GM21576 (cell line): ENCODE measurements at regions not wholly inside any gene's neighbourhood (a gene's known extent, or its start where the extent isn't known, plus 50 kb on each side); places are given as distances from the start of the nearest gene placed in this dataset.

ENCODE experiments used
- ATAC-seq: cut with Tn5 transposase; IDR thresholded peaks from one replicate; pipeline ENCODE4 v1.9.1; 2021; ENCODE audit warnings: mild to moderate bottlenecking, moderate library complexity; ENCODE audit not compliant: unreplicated experiment

GRCh38 chr12:70150230-70150629 lies 93.0 kb upstream of the CNOT2 start:
- no peak for ATAC-seq

GRCh38 chr12:70151993-70152392 lies 91.2 kb upstream of the CNOT2 start:
- ATAC-seq: no peak

GRCh38 chr12:70154087-70154638 lies 89.1 kb upstream of the CNOT2 start:
- no peak for ATAC-seq

GRCh38 chr12:70154960-70155589 lies 88.2 kb upstream of the CNOT2 start:
- no peak for ATAC-seq

- no peak for ATAC-seq
Measured at GRCh38 chr12:70157099-70157498, 86.1 kb upstream of the CNOT2 start.

GRCh38 chr12:70165450-70165849 lies 77.8 kb upstream of the CNOT2 start:
- no peak for ATAC-seq

- ATAC-seq: no peak
Measured at GRCh38 chr12:70176290-70176689, 66.9 kb upstream of the CNOT2 start.

- ATAC-seq: no peak
Measured at GRCh38 chr12:70177631-70178030, 65.6 kb upstream of the CNOT2 start.

GRCh38 chr12:70178038-70178437 lies 65.2 kb upstream of the CNOT2 start:
- ATAC-seq: no peak

GRCh38 chr12:70180130-70180529 lies 63.1 kb upstream of the CNOT2 start:
- no peak for ATAC-seq

- ATAC-seq: no peak
Measured at GRCh38 chr12:70185301-70185700, 57.9 kb upstream of the CNOT2 start.

- ATAC-seq: no peak
Measured at GRCh38 chr12:70186436-70186835, 56.8 kb upstream of the CNOT2 start.

- ATAC-seq: no peak
Measured at GRCh38 chr12:70190262-70191010, 52.8 kb upstream of the CNOT2 start.
